Vagina (tissue), 2 donors: ENCODE measurements at regions not wholly inside any gene's neighbourhood (a gene's known extent, or its start where the extent isn't known, plus 50 kb on each side); places are given as distances from the start of the nearest gene placed in this dataset.

Experiments used
- DNase-seq, 2 donors: peaks; one replicate each; pipeline ENCODE4 v3.0.0-alpha.2; 2017; ENCODE audit errors: extremely low spot score in 2 of 2
- H3K27ac ChIP-seq: fragments of 200-600 bp; sonication (generic); one replicate; pipeline ENCODE4 v1.5.1; 2019
- H3K27me3 ChIP-seq: fragments of 200-600 bp; sonication (generic); one replicate; pipeline ENCODE4 v1.5.1; 2019
- H3K36me3 ChIP-seq, 2 donors: fragments of 200-600 bp; sonication (generic); one replicate each; pipeline ENCODE4 v1.5.1; 2017 to 2019
- H3K4me1 ChIP-seq: fragments of 200-600 bp; sonication (generic); one replicate; pipeline ENCODE4 v1.5.1; 2019
- H3K4me3 ChIP-seq, 2 donors: fragments of 200-600 bp; sonication (generic); 1 replicate in 1 of 2; 2 replicates in 1 of 2; pipeline ENCODE4 v1.5.1; 2016 to 2019
- H3K9me3 ChIP-seq: fragments of 200-600 bp; sonication (generic); one replicate; pipeline ENCODE4 v1.5.1; 2019
- POLR2A ChIP-seq, 2 donors: fragments of 450-650 bp; IDR thresholded peaks; one replicate each; pipeline ENCODE4 v1.6.1; 2017; ENCODE audit warnings: antibody characterized with exemption in 2 of 2, mild to moderate bottlenecking in 2 of 2, moderate library complexity in 2 of 2
- POLR2AphosphoS5 ChIP-seq, 2 donors: sonication (generic); formaldehyde crosslinking; IDR thresholded peaks; one replicate each; pipeline ENCODE4 v1.9.0; 2017; ENCODE audit warnings: antibody characterized with exemption in 2 of 2, mild to moderate bottlenecking in 2 of 2, low read depth in 1 of 2; ENCODE audit not compliant: insufficient read depth in 1 of 2
- intact Hi-C: fragments of 100-400 bp; cut with DNase I; formaldehyde crosslinking; loops from one replicate; pipeline ENCODE4 v1.15.1; 2023
- TF ChIP-seq, protein P1 (sequence below), 3 experiments: fragments of 450-650 bp in 2 of 3; fragments of 200-600 bp in 1 of 3; sonication (generic) in 1 of 3; IDR thresholded peaks; one replicate each; pipeline ENCODE4 v1.5.1; 2017 to 2019; ENCODE audit warnings: antibody characterized with exemption in 3 of 3, mild to moderate bottlenecking in 2 of 3, moderate library complexity in 2 of 3

DNA sequence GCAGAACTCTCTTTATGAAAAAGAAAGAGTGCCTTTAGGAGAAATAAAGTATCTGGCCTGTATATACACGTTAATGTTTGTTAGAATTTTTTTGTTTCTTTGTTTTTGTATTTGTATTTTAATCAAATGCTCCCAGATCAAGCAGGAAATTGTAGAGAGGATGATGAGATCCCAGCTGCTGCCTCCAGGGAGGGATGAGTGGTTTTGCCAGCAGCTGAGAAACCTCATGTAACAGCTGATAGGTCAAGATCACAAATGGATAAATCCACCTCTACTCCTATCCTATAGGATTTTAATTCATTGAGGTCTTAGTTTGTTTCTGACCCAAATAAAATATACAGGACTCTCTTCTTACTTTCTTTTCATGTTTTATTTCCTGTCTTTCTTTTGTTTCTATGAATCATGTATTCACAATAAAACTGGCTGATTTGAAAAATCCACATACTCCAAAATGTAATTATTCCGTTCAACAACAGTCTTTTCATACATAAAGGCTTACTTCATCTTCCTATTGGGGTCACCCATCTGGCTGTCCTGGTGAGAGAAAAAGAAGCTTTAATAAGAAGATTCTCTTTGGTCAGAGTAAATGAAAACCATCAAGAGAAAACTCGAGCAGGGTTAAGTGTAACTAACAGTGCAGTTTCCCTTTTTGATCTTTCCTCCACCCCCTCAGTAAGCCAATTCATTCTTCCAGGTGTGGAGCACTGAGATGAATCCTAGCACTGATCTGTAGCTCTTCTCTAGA lies 129.3 kb upstream of the PLPPR5 start:
- TF ChIP-seq POLR2AphosphoS5 (IDR thresholded peaks at IDR 0.05; ENCODE audit: insufficient read depth in 1 of 2, low read depth in 1 of 2): no peak
- TF ChIP-seq, protein P1, sequence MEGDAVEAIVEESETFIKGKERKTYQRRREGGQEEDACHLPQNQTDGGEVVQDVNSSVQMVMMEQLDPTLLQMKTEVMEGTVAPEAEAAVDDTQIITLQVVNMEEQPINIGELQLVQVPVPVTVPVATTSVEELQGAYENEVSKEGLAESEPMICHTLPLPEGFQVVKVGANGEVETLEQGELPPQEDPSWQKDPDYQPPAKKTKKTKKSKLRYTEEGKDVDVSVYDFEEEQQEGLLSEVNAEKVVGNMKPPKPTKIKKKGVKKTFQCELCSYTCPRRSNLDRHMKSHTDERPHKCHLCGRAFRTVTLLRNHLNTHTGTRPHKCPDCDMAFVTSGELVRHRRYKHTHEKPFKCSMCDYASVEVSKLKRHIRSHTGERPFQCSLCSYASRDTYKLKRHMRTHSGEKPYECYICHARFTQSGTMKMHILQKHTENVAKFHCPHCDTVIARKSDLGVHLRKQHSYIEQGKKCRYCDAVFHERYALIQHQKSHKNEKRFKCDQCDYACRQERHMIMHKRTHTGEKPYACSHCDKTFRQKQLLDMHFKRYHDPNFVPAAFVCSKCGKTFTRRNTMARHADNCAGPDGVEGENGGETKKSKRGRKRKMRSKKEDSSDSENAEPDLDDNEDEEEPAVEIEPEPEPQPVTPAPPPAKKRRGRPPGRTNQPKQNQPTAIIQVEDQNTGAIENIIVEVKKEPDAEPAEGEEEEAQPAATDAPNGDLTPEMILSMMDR (IDR thresholded peaks at IDR 0.05): no peak
- no peak for TF ChIP-seq POLR2A (IDR thresholded peaks at IDR 0.05)
- intact Hi-C loops: no loop called here
- Histone ChIP-seq H3K27ac (no peak overlapping the region), H3K27me3 (no peaks in the 10 kb centered on the region), H3K9me3 (no peaks in the 10 kb centered on the region), H3K4me1 (no peaks in the 10 kb centered on the region), H3K36me3 (no peaks in the 10 kb centered on the region), H3K4me3 (no peak overlapping the region)
- DNase-seq: no peak

GRCh38 chr1:99137554-99138206 lies 126.6 kb upstream of the PLPPR4 start:
- intact Hi-C loops: no loop called here
- TF ChIP-seq, protein P1 (IDR thresholded peaks at IDR 0.05): no peak
- no peak for TF ChIP-seq POLR2A (IDR thresholded peaks at IDR 0.05)
- TF ChIP-seq POLR2AphosphoS5 (IDR thresholded peaks at IDR 0.05; ENCODE audit: insufficient read depth in 1 of 2, low read depth in 1 of 2): no peak
- H3K4me3 ChIP-seq: no peak overlapping the region

DNA sequence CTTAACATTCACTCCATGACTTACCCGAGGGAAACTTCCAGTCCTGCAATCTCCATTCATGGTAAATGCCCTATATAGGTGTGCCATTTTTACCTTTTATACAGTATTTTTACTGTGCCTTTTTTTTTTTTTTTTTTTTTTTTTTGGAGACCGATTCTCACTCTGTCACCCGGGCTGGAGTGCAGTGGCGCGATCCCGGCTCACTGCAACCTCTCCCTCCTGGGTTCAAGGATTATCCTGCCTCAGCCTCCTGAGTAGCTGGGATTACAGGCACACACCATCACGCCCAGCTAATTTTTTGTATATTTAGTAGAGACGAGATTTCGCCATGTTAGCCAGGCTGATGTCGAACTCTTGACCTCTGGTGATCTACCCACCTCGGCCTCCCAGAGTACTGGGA lies 124.4 kb upstream of the PLPPR4 start:
- TF ChIP-seq POLR2A (IDR thresholded peaks at IDR 0.05) (no peak), POLR2AphosphoS5 (IDR thresholded peaks at IDR 0.05; ENCODE audit: insufficient read depth in 1 of 2, low read depth in 1 of 2) (no peak)
- TF ChIP-seq, protein P1 (IDR thresholded peaks at IDR 0.05): no peak
- no peak for DNase-seq
- H3K4me1 ChIP-seq: no peaks in the 10 kb centered on the region
- no peaks in the 10 kb centered on the region for H3K9me3 ChIP-seq
- H3K27ac ChIP-seq: no peak overlapping the region
- H3K36me3 ChIP-seq: no peaks in the 10 kb centered on the region
- H3K4me3 ChIP-seq: no peak overlapping the region
- intact Hi-C loops: no loop called here
- H3K27me3 ChIP-seq: no peaks in the 10 kb centered on the region

More at GRCh38 chr1:99137554-99138206, 126.6 kb upstream of the PLPPR4 start:
- Histone ChIP-seq H3K27me3 (no peaks in the 10 kb centered on the region), H3K4me1 (no peaks in the 10 kb centered on the region), H3K27ac (no peak overlapping the region), H3K9me3 (no peaks in the 10 kb centered on the region), H3K36me3 (no peaks in the 10 kb centered on the region)
- no peak for DNase-seq

DNA sequence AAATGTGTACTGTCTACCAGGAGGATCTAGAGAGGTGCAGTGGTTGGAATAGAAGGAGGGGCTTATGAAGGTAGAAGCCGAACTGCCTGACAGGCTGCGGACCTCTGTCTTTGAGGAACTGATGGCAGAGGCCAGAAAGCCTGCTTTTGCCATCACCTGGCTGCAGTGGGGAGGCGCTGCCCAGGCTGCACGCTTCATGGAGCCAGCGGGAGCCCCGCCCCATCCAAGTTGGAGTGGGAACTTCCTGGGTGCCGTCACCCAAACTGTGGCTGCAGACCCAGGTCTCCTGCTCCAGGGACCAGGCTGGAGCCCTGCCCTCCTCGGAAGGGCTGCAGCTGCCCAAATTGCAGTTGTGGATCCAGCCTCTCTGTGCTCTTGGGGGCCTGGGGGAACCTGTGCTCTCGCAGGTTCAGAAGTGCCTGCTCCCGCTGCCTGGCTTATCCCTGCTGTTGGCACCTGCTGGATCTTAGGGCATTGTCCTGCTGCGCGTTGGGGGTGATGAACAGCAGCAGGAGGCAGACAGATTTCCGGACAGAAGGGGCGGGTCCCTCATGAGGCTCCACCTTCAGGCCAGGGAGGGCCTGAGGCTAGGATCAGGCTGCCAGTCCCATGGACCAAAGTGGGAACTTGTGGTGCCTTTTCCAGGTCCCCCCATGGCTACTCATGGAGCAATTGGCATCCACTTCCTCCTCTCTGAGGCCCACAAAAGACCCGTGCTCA lies 118.0 kb upstream of the PLPPR4 start:
- Histone ChIP-seq H3K9me3 (no peaks in the 10 kb centered on the region), H3K4me3 (no peak overlapping the region), H3K4me1 (no peaks in the 10 kb centered on the region), H3K27me3 (no peaks in the 10 kb centered on the region), H3K36me3 (no peaks in the 10 kb centered on the region), H3K27ac (no peak overlapping the region)
- intact Hi-C loops: no loop called here
- TF ChIP-seq POLR2A (IDR thresholded peaks at IDR 0.05) (no peak), POLR2AphosphoS5 (IDR thresholded peaks at IDR 0.05; ENCODE audit: insufficient read depth in 1 of 2, low read depth in 1 of 2) (no peak)
- TF ChIP-seq, protein P1 (IDR thresholded peaks at IDR 0.05): no peak
- no peak for DNase-seq
